SIG-M5 treated with dmso at 0.1 percent for 504 hours (cell line): ENCODE measurements at regions not wholly inside any gene's neighbourhood (a gene's known extent, or its start where the extent isn't known, plus 50 kb on each side); places are given as distances from the start of the nearest gene placed in this dataset.

Experiments
- DNase-seq: peaks from one replicate; lab custom pipeline; 2025; ENCODE audit not compliant: unreplicated experiment; lab: John Stamatoyannopoulos, UW

DNA sequence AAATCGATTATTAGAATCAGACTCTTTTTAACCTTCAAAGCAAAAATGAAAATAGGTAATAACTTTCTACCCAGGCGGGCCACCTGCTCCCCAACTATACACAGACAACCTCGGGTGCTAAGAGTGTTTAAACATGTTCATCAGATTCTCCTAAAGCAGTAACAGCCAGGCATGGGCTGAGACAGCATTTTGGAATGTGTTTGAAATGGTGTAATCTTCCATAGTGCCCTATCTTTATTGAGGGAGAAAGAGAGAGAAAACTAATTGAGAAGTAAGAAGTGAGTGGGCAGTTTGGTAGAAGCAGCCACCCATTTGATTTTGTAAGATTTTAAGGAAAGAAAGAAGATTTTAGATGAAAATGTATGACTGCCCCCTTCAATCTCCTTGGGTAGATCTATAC is 196.1 kb upstream of the CTAGE1 start:
- no peak for DNase-seq

DNA sequence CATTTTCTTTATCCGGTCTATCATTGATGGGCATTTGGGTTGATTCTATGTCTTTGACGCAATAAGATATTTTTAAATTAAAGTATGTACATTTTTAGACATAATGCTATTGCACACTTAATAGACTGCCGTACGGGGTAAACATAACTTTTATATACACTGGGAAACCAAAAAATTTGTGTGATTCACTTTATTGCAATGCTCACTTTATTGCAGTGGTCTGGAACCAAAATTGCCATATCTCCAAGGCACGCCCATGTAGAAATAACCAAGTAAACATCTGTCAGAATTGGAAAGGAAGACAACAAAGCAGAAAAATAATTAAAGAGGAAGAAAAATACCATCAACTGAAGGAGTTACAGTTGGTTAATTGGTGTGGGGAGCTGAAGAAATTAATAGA is 205.8 kb upstream of the CTAGE1 start:
- no peak for DNase-seq

DNA sequence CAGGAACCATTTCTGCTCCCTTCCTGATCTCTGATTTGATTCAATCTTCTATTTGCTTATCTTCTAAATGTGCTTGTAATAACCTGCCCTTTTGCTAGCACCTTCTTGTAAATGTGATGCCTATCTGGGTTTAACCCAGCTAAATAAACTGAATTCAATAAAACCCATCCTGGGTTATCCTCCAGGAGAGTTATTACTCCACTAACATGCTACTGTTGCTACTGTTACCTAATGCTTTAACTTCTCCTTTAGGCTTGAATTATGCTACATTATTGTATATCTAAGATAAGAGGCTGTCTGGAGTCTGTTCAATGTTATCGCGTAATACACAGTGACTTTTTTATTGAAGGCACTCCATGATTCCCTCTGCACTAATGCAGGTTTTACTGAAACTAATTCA is 206.5 kb upstream of the CTAGE1 start:
- no peak for DNase-seq

DNA sequence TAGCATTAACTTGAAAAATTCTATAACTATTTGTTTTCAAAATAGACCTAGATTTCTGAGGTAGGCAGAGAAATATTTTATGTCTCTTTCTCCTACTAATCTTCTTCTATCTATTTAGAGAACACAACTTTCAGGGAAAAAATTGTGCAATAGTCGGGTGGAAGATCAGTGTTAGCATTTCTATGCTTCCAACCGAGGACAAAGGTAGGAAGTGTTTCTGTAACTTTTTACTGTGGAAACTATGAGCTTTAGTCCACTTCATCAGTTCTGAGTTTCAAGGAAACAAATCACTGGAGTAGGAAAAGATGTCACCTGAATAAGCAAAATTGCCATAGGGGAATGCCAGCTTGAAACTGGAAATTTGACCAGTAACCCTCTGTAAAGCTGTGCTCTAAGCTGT is 207.7 kb upstream of the CTAGE1 start:
- no peak for DNase-seq

DNA sequence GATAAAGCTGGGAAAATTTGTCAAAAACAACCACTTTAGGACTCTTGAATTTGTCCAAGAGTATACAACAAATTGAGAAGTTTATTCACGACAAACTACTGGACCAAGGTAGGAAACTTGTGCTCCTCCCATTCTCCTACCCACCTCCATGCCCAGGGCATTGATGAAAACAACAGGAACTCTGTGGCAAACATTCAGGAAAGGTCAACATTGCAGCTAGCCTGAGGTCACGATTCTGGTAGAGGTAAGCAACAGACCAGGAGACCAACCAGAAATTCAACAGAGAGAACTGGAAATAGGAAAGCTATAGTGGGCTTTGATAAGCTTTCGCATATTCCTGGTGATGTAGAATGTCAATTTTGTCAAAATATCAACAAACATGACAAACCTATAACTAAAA is 209.1 kb upstream of the CTAGE1 start:
- DNase-seq = no peak

DNA sequence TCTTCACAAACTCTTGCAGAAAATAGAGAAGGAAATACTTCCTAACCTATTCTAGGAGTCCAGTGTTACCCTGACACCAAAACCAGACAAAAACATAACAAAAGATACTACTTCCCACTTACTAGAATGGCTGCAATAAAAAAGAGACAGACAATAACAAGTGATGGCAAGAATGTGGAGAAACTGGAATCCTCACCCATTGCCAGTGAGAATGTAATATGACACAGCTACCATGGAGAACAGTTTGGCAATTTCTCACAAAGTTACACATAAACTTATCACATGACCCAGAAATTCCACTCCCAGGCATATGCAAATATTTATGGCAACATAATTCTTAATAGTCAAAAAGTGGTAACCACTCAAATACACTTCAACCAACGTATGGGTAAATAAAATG is 209.8 kb upstream of the CTAGE1 start:
- no peak for DNase-seq

DNA sequence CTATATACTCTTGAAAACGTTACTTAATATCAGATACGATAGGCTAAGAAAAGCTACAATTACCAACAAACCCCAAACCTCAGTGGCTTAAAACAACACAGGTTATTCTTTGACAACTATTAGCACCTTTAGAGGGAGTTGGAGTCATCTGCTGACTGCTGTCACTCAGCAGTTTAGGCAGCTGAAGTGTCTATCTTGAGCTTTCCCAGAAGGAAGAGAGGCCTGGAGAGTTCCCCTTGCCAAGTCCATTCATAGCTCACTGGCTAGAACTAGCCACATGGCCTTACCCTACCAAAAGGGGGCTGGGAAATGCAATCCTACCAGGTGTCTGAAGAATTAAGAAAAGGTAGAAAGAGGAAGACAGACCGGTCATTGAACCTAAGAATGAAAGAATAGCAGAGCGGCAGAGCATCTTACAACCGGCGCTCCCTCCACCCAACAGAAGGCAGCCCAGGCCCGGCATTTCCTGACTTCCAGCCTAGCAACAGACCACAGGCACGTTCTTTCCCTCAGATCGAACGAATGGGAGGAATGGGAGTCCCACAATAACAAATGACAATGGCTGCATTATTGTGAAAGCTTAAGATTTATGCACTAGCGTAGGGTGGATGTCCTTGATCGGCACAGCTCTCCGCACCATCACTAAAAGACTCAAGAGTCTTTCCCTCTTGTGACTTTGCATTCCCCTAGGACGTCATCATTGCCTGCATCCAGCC is 211.2 kb upstream of the CTAGE1 start:
- DNase-seq = no peak

DNA sequence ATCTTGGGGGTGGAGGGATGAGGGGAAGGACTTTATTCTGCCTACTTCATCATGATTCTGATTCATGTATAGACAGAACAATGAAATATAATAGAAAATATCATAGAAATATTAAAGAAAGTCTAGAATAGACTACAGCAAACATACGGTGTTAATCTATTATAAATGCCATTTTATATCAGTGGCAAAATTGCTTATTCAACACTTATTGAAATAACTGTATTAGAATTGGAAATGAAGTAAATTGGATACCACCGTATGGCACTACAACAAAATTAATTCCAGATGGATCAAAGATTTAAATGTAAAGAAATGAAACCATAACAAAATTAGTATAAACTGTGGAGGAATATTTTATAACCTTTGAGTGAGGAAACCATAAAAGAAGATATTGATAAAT is 213.3 kb upstream of the CTAGE1 start:
- DNase-seq = no peak

DNA sequence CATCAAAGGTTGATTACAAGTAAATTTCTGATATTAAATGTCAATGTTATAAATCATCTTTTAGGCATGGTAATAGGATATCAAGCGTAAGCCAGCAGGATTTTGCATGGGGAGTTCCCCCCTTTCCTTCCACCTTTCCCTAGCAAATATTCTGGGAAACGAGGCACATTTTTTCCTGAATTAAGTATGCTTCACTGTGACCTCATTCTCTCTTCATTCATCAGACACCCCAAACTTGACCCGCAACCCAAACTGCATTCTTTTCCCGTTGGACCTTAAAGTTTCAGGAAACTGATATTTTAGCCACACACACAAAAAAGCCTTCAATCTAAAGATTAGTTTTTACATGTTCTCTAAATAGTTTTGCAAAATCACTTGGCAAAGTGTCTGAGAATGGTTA is 214.5 kb upstream of the CTAGE1 start:
- DNase-seq = no peak

DNA sequence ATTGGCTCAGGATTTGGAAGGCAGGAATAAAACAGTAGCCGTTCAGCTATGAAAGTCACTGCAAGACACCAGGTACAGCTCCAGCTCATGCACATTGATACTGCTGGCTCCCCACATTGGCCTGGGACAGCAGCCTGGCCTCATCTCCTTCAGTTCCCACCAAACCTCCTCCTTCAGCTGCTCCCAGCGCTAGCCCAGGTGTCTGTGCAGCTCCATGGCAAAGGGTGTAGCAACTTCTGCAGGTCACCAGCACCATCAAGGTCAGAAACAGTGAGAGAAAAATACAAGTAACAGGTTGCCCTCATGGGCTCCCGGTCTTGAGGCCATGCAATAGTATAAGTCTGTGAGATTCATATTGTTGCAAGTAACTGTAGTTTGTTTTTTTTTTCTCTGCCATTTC is 216.7 kb upstream of the CTAGE1 start:
- DNase-seq = no peak

DNA sequence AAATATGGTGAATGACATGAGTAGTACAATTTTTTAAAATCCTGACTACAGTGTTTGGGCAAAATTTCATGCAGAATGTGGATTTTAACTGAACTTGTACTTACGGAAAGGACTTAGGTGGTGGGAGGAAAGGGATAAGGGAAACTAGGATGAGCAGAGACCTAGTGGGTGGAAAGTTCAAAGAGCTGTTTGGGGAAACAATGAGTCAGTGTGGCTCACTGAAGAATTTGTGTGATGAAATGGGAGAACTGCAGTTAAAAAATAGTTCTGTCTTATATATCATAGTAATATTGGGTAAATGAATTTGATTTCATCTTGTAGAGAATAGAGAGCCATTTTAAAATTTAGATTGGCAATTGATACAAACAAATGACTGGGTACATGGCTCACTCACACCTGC is 220.1 kb upstream of the CTAGE1 start:
- DNase-seq = no peak

DNA sequence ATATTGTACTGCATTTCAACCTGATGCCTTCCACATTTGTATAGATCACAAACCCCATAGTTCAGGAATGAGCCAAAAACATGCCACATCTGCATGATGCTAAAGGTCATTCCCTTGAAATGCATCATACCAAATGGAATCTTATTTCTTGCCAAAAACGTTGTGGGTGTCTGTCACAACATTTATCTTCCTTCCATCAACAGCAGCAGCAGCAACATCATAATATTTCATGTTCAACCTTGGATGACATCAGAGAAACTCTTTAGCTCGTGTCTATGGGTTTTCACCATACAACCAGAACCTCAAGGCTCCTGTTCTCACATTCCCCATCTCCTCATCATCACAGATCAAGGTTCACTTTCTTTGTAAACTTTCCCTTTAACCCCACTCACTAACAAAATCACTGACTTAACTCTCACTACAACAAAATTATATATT is 221.3 kb upstream of the CTAGE1 start:
- no peak for DNase-seq

DNA sequence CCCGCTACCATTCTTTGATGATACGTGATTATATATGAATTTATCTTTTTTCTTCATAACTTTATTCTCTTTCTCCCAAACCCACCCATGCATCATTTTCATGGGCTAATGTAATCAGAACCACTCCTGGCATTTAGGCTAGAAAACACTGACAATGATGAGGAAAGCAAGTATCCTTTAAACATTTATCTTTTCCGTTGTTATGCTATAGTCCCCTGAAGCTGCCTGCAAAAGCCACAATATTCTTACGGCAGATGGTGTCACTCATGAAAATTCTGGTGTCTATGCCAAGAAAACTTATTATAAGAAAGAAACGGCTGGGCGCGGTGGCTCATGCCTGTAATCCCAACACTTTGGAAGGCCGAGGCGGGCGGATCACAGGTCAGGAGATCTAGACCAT is 221.8 kb upstream of the CTAGE1 start:
- DNase-seq = no peak

DNA sequence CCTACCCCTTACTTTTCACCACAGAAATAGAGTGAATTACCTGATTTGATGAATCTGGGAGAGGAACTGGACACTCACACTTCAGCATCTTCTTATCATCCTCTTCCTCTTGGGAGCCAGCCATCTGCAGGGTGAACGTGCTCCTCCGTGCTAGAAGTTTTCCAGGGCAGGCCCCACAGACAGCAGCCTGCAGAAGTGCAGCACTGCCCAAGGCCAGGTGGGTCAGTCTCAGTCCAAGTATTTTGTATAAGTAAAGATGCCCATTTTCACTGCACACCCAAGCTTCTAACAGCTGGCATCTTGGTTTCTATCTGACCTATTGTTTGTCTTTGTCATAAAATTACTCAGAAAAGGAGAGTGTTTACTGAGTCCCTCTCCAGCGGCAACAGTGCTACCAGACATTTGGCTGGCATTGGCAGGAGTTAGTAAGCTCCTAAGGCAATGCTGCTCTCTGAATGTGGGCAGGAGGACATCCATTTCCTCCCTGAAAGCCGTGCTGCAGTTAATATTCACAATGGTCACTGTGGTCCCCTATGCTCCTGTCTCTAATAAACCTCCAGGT is 222.6 kb upstream of the CTAGE1 start:
- no peak for DNase-seq

DNA sequence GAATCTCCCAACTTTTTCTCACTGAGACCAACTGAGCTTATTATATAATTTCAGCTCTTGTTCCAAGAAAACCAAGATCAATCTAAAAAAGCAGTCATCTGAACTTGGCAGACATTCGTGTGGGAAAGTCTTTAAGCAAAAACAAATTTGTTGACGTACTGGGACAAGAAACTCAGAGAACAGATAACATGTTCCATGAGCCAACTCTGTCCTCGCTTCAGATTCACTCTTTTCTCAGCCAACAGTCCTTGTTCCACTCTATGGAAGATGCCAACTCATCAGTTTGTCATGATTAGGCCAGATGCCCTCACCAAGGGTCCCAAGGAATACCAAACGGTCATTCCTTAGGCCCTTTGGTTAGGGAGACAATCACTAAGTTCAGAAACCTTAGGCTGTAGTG is 224.2 kb upstream of the CTAGE1 start:
- DNase-seq = no peak

DNA sequence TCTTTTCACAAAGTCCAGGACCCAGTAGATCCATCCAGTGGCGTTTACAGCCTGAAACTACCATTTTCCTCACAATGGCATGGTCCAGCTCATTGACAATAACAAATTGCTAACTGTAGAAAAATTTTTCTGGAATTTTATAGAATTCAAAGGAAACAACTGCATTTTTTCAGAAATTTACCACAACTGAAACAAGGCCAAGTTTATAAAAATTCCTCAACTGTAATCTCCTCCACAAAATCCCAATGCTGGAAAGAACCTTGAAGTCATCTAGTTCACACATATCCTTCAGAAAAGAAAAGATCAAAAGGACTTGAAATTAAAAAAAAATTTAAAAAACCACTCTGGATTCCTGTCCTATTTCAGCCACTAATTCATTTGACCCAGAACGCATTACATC is 226.0 kb upstream of the CTAGE1 start:
- no peak for DNase-seq

DNA sequence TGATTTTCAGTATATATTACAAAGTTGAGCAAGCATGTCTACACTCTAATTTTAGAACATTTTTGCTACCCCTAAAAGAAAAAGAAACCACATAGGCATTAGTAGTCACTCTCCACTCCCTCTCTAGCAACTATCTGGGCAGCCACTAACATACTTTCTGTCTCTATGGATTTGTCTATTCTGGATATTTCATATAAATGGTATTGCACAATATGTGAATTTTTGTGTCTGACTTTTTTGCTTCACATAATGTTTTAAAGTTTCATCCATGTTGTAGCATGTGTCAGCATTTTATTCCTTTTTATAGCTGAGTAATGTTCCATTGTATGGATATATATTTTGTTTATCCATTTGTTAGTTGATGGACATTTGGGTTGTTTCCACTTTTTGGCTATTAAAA is 232.5 kb upstream of the CTAGE1 start:
- DNase-seq = no peak

DNA sequence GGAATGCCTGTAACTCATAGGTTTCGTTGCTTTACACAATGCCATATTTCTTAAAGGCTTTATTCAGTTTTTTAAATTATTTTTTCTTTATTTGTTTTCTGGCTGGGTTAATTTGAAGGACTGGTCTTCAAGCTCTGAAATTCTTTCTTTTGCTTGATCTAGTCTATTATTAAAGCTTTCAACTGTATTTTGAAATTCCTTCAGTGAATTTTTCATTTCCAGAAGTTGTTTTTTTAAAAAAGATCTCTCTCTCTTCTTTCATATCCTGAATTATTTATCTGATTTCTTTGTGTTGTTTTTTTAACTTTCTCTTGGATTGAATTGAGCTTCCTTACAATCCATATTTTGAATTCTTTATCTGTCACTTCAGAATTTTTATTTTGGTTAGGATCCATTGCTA is 239.9 kb upstream of the CTAGE1 start:
- DNase-seq = no peak

DNA sequence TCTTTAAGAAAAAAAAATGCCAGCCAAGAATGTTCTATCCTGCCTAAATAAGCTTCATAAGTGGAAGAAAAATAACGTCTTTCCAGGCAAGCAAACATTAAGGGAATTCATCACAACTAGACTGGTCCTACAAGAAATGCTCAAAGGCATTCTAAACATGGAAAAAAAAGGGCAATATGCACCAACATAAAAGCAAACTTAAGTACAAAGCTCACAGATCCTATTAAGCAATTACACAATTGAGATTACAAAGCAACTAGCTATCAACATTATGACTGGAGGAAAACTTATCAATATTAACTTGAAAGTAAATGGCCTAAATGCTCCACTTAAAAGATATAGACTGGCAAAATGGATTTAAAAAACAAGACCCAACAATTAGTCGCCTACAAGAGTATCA is 240.6 kb upstream of the CTAGE1 start:
- DNase-seq = no peak

DNA sequence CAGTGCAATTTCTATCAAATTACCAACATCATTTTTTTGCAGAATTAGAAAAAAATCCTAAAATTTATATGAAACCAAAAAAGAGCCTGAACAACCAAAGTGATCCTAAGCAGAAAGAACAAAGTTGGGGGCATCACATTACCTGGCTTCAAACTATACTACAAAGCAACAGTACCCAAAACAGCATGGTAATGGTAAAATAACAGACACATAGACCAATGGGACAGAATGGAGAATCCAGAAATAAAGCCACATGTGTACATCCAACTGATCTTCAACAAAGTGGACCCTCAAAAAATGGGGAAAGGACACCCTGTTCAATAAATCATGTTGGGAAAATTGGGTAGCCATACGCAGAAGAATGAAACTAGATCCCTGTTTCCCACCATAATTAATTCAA is 245.7 kb upstream of the CTAGE1 start:
- DNase-seq = no peak

DNA sequence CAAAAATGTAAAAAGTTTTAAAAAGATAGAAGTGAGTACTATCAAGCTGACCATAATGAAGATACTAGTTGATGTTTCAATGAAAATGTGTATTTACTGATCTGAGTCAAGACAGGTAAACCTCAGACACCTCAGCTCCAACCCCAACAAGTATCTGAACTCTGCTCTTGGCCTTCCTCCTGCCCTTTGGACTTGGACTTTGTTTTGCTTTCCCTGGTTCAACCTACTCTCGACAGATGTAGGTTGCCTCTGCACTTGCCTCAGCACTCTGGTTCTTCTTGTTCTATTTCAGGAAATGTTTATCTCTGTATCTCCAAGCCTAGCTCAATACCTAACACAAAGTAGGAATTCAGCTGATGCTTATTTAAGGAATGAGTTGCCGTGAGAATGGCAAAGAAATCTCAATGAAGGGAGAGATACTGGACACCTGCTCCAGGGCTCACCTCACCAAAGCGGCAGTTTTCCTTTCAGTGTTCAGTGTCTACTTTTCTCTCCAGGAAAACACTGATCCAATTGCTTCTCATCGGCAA is 248.8 kb upstream of the CTAGE1 start:
- no peak for DNase-seq

DNA sequence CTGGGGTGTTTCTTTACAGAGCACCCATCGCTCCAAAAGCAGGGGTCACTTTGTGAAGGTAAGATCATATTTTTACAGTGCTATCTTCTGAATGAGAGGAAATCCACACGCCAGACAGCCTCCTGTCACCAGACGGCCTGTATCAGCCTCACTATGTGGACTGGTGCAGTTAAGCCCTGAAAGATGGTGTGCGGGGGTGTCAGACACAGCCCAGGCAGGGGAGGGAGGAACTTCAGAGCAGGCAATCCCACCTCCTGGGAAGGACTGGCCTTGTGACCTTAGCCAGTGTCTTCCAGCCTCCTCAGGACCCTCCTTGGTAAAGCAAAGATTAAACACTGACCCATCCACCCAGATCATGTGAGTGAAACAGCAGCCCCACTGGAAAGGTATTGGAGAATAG is 249.4 kb upstream of the CTAGE1 start:
- no peak for DNase-seq
